ENCODE measurements at regions not wholly inside any gene's neighbourhood (a gene's known extent, or its start where the extent isn't known, plus 50 kb on each side); places are given as distances from the start of the nearest gene placed in this dataset.

DNA sequence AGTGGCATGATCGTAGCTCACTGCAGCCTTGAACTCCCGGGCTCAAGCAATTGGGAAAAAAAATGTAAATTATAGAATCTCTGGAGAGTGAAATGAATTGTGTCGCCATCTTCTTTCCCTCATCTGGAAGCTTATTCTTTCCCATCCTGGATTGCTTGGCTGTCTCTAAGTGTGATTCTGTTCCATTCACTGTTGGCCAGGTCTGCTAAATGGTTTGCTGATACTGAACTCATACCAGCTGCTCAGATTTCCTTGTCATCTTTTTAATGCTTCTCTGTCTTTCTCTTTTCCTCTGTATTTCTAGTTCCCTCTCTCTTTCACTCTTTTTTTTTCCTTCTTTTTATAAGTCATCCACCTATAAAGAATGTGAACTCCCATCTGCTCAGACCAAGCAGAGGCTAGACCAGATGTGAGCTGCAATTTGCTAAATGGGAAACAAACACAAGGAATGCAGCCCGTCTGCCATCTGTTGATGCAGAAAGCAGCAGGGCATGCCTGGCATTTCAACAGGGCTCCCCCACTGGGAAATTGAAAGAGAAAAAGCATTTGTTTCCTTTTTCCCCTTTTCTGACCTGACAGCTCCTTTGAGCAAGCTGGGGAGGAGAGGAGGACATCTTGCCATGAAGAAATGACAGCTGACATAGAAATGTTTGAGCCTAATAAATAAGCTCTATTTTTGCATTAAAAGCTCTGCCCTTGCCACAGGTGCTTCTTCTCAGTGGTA lies 1823.6 kb upstream of the FLRT2 start:
- Histone ChIP-seq H3K9me3 (no peaks in the 10 kb centered on the region), H3K4me1 (no peaks in the 10 kb centered on the region), H3K27ac (no peak overlapping the region), H3K36me3 (no peaks in the 10 kb centered on the region), H3K9ac (ENCODE audit: low read depth in 2 of 2, low read length in 2 of 2) (no peak overlapping the region), H3K27me3 (no peaks in the 10 kb centered on the region), H3K4me3 (no peak overlapping the region)
- DNase-seq = no peak
- TF ChIP-seq, protein P1, sequence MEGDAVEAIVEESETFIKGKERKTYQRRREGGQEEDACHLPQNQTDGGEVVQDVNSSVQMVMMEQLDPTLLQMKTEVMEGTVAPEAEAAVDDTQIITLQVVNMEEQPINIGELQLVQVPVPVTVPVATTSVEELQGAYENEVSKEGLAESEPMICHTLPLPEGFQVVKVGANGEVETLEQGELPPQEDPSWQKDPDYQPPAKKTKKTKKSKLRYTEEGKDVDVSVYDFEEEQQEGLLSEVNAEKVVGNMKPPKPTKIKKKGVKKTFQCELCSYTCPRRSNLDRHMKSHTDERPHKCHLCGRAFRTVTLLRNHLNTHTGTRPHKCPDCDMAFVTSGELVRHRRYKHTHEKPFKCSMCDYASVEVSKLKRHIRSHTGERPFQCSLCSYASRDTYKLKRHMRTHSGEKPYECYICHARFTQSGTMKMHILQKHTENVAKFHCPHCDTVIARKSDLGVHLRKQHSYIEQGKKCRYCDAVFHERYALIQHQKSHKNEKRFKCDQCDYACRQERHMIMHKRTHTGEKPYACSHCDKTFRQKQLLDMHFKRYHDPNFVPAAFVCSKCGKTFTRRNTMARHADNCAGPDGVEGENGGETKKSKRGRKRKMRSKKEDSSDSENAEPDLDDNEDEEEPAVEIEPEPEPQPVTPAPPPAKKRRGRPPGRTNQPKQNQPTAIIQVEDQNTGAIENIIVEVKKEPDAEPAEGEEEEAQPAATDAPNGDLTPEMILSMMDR (IDR thresholded peaks at IDR 0.05) = no peak
- intact Hi-C loops (cut with DNase I) = no loop called here

DNA sequence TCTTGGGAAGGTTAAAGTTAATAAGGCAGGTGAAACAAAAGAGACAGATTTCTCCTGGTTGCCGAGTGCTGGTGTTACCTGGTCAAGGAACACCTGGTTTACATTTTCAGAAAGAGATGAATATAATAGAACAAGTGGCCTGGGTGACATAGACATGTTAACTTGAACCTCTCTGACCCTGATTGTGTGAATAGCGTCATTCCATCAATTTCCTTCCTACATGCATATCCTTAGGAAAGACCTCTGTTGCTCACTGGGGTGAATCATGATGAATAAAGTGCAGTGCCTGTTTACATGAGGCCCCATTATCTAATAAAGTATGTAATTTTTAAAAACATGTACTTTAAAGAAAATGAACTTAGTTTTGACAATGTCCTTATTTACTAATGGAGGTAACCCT lies 1822.9 kb upstream of the FLRT2 start:
- H3K36me3 ChIP-seq = no peaks in the 10 kb centered on the region
- H3K9me3 ChIP-seq = no peaks in the 10 kb centered on the region
- H3K27me3 ChIP-seq = no peaks in the 10 kb centered on the region
- H3K27ac ChIP-seq = no peak overlapping the region
- no peak overlapping the region for H3K4me3 ChIP-seq
- intact Hi-C loops (cut with DNase I) = no loop called here
- no peaks in the 10 kb centered on the region for H3K4me1 ChIP-seq
- no peak overlapping the region for H3K9ac ChIP-seq (ENCODE audit: low read depth in 2 of 2, low read length in 2 of 2)
- TF ChIP-seq, protein P1 (IDR thresholded peaks at IDR 0.05) = no peak
- no peak for DNase-seq

DNA sequence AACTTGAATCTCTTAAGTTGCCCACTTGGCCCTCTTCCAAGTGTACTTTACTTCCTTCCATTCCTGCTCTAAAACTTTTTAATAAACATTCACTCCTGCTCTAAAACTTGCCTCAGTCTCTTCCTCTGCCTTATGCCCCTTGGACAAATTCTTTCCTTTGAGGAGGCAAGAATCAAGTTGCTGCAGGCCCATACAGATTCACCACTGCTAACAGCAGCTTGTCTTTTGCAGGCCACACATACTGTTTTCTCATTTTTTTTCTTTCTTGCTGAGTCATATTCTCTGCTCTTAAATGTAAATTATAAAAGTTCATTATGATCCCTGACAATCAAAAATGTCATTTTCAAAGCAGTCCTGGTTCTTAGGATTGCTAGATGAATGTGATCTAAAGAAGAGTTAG lies 1820.8 kb upstream of the FLRT2 start:
- no peaks in the 10 kb centered on the region for H3K9me3 ChIP-seq
- TF ChIP-seq, protein P1 (IDR thresholded peaks at IDR 0.05) = no peak
- intact Hi-C loops (cut with DNase I) = no loop called here
- no peaks in the 10 kb centered on the region for H3K36me3 ChIP-seq
- H3K9ac ChIP-seq (ENCODE audit: low read depth in 2 of 2, low read length in 2 of 2) = no peak overlapping the region
- H3K4me3 ChIP-seq = no peak overlapping the region
- H3K4me1 ChIP-seq = no peaks in the 10 kb centered on the region
- DNase-seq = no peak
- no peak overlapping the region for H3K27ac ChIP-seq
- no peaks in the 10 kb centered on the region for H3K27me3 ChIP-seq

DNA sequence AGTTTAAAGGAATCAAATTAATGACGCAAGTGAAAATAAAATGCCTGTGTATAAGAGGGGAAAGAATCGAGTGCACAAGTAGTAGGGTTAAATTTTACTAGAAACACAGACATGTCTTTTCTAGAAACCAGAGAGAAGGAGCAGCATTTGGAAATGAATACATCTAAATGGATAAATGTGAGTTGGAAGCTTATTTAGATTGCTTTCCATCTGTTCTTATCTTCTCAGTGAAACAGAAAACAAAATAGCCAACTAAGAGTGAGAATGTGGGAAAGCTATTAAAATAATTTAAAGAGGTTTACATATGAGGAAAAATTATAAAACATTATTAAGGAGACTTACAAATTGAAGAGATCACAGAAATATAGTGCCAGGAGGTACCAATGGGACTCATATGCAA lies 1818.9 kb upstream of the FLRT2 start:
- TF ChIP-seq, protein P1 (IDR thresholded peaks at IDR 0.05) = no peak
- Histone ChIP-seq H3K9ac (ENCODE audit: low read depth in 2 of 2, low read length in 2 of 2) (no peak overlapping the region), H3K36me3 (no peaks in the 10 kb centered on the region), H3K27ac (no peak overlapping the region), H3K4me3 (no peak overlapping the region), H3K27me3 (no peaks in the 10 kb centered on the region), H3K9me3 (no peaks in the 10 kb centered on the region), H3K4me1 (no peaks in the 10 kb centered on the region)
- intact Hi-C loops (cut with DNase I) = no loop called here
- DNase-seq = no peak

DNA sequence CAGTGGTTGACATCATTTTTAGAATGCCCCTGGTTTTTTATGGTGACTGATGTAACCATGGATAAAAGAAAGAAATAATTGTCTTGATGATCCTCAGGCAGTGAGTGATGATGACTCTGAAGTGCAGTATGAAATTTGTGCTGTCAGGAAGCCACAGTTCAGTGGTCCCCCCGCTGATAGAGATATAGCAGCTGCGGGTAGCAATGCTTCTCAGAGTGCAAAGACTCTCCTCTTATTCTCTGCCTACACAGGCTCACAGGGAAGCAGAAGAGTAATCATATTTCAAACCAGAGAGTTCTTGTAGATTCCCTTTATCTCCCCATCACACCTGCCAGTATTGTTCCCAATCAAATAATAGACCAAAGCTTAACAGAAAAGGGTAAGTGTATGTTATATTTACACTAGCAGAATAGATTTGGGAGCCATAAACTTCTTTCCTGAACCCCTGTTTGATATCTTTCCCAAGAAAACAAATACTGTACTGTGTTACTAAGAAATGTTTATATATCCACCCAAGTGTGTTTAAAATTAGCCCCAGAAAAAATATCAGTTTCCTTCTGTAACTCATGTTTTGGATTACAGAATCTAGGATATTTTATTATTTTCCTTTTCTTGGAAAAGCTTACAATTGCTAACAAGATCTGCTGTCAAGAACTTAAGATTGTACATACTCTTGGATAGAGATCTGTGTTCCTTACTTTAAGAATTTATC lies 1817.4 kb upstream of the FLRT2 start:
- Histone ChIP-seq H3K36me3 (no peaks in the 10 kb centered on the region), H3K27me3 (no peaks in the 10 kb centered on the region), H3K9ac (ENCODE audit: low read depth in 2 of 2, low read length in 2 of 2) (no peak overlapping the region), H3K27ac (no peak overlapping the region), H3K9me3 (no peaks in the 10 kb centered on the region), H3K4me1 (no peaks in the 10 kb centered on the region), H3K4me3 (no peak overlapping the region)
- no peak for DNase-seq
- TF ChIP-seq, protein P1 (IDR thresholded peaks at IDR 0.05) = no peak
- intact Hi-C loops (cut with DNase I) = no loop called here
